ENCODE measurements at regions not wholly inside any gene's neighbourhood (a gene's known extent, or its start where the extent isn't known, plus 50 kb on each side); places are given as distances from the start of the nearest gene placed in this dataset.

DNA sequence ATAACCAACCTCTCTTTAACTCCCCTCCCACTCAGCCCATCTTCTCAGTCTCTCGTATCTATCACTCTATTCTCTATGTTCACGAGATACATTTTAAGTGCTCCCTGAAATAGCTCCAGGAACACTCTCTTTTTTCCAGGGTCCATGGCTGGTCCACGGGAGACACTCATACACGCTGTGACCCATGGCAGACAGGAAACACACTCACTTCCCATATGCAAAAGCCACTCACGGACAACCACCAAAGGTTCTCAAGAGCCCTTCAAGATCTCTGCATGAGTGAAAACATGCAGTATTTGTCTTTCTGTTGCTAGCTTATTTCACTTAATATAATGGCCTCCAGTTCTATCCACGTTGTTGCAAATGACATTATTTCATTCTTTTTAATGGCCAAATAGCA lies 71.4 kb upstream of the PCSK2 start:
- DNase-seq (ENCODE audit: low read depth, low spot score) (no peak), FAIRE-seq (no peak)
- Histone ChIP-seq H3K4me3 (ENCODE audit: control insufficient read depth in 2 of 3, extremely low read depth in 1 of 3, insufficient read depth in 2 of 3, low read depth in 1 of 3, low read length in 3 of 3) (no peak overlapping the region), H3K9me1 (ENCODE audit: control insufficient read depth, extremely low read depth, insufficient read depth, low read length) (no peaks in the 10 kb centered on the region), H3K36me3 (ENCODE audit: control insufficient read depth in 2 of 2, extremely low read depth in 1 of 2, insufficient read depth in 2 of 2, low read length in 2 of 2) (no peaks in the 10 kb centered on the region), H2AFZ (ENCODE audit: control insufficient read depth, low read length) (no peak overlapping the region), H3K27me3 (ENCODE audit: control insufficient read depth, extremely low read depth, insufficient read depth, low read length) (no peaks in the 10 kb centered on the region), H3K4me1 (ENCODE audit: control insufficient read depth, extremely low read depth, insufficient read depth, low read length) (no peaks in the 10 kb centered on the region), H4K20me1 (ENCODE audit: control insufficient read depth, extremely low read depth, insufficient read depth, low read length) (no peaks in the 10 kb centered on the region), H3K27ac (ENCODE audit: control insufficient read depth, insufficient read depth, low read length) (no peak overlapping the region), H3K9me3 (ENCODE audit: control insufficient read depth, low read depth, low read length) (no peaks in the 10 kb centered on the region), H3K79me2 (ENCODE audit: control insufficient read depth, insufficient read depth, low read length) (no peaks in the 10 kb centered on the region), H3K9ac (ENCODE audit: control insufficient read depth, extremely low read depth, insufficient read depth, low read length) (no peak overlapping the region), H3K4me2 (ENCODE audit: control insufficient read depth, extremely low read depth, insufficient read depth, low read depth, low read length) (no peak overlapping the region)
- dilution Hi-C loops (cut with MboI; ENCODE audit: extremely low pct_ligation_motif_present, low sequenced_read_pairs), result no loop called here
- TF ChIP-seq, protein P1, sequence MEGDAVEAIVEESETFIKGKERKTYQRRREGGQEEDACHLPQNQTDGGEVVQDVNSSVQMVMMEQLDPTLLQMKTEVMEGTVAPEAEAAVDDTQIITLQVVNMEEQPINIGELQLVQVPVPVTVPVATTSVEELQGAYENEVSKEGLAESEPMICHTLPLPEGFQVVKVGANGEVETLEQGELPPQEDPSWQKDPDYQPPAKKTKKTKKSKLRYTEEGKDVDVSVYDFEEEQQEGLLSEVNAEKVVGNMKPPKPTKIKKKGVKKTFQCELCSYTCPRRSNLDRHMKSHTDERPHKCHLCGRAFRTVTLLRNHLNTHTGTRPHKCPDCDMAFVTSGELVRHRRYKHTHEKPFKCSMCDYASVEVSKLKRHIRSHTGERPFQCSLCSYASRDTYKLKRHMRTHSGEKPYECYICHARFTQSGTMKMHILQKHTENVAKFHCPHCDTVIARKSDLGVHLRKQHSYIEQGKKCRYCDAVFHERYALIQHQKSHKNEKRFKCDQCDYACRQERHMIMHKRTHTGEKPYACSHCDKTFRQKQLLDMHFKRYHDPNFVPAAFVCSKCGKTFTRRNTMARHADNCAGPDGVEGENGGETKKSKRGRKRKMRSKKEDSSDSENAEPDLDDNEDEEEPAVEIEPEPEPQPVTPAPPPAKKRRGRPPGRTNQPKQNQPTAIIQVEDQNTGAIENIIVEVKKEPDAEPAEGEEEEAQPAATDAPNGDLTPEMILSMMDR (optimal IDR thresholded peaks at IDR 0.05 in 1 of 3, IDR thresholded peaks at IDR 0.05 in 1 of 3, conservative IDR thresholded peaks at IDR 0.05 in 1 of 3; ENCODE audit: extremely low read depth in 1 of 3, insufficient read depth in 2 of 3, low read length in 3 of 3), result no peak
- TF ChIP-seq EZH2 (IDR thresholded peaks at IDR 0.05; ENCODE audit: low read length), result no peak

DNA sequence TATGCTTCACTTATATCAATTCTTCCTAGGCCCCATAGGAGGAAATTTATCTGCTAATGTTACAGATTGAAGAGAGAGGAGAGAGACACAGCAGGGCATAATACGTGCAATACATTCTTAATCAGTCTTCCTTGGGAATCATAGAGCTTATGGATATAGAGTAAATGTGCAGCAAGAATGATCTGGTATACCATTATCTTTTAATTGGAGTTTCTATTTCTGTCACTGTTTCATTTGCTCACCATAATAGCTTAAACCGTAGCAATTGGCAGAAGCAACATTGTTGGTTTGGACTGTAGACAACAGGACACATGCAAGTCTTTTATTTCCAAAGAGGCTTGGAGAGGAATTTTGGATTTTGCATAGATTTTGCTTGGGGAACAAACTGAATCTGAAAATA lies 68.1 kb upstream of the PCSK2 start:
- no peak overlapping the region for H3K4me3 ChIP-seq (ENCODE audit: control insufficient read depth in 2 of 3, extremely low read depth in 1 of 3, insufficient read depth in 2 of 3, low read depth in 1 of 3, low read length in 3 of 3)
- DNase-seq (ENCODE audit: low read depth, low spot score) (no peak), FAIRE-seq (no peak)
- H3K9me1 ChIP-seq (ENCODE audit: control insufficient read depth, extremely low read depth, insufficient read depth, low read length), result no peaks in the 10 kb centered on the region
- no peaks in the 10 kb centered on the region for H3K27me3 ChIP-seq (ENCODE audit: control insufficient read depth, extremely low read depth, insufficient read depth, low read length)
- H3K9me3 ChIP-seq (ENCODE audit: control insufficient read depth, low read depth, low read length), result no peaks in the 10 kb centered on the region
- H3K9ac ChIP-seq (ENCODE audit: control insufficient read depth, extremely low read depth, insufficient read depth, low read length), result no peak overlapping the region
- no peaks in the 10 kb centered on the region for H3K79me2 ChIP-seq (ENCODE audit: control insufficient read depth, insufficient read depth, low read length)
- no peak overlapping the region for H3K4me2 ChIP-seq (ENCODE audit: control insufficient read depth, extremely low read depth, insufficient read depth, low read depth, low read length)
- no peaks in the 10 kb centered on the region for H3K4me1 ChIP-seq (ENCODE audit: control insufficient read depth, extremely low read depth, insufficient read depth, low read length)
- H4K20me1 ChIP-seq (ENCODE audit: control insufficient read depth, extremely low read depth, insufficient read depth, low read length), result no peaks in the 10 kb centered on the region
- H2AFZ ChIP-seq (ENCODE audit: control insufficient read depth, low read length), result no peak overlapping the region
- H3K36me3 ChIP-seq (ENCODE audit: control insufficient read depth in 2 of 2, extremely low read depth in 1 of 2, insufficient read depth in 2 of 2, low read length in 2 of 2), result no peaks in the 10 kb centered on the region
- TF ChIP-seq, protein P1 (optimal IDR thresholded peaks at IDR 0.05 in 1 of 3, IDR thresholded peaks at IDR 0.05 in 1 of 3, conservative IDR thresholded peaks at IDR 0.05 in 1 of 3; ENCODE audit: extremely low read depth in 1 of 3, insufficient read depth in 2 of 3, low read length in 3 of 3), result no peak
- no peak for TF ChIP-seq EZH2 (IDR thresholded peaks at IDR 0.05; ENCODE audit: low read length)
- no peak overlapping the region for H3K27ac ChIP-seq (ENCODE audit: control insufficient read depth, insufficient read depth, low read length)
- dilution Hi-C loops (cut with MboI; ENCODE audit: extremely low pct_ligation_motif_present, low sequenced_read_pairs), result no loop called here

Data from keratinocyte (primary cell).